ENCODE measurements at regions not wholly inside any gene's neighbourhood (a gene's known extent, or its start where the extent isn't known, plus 50 kb on each side); places are given as distances from the start of the nearest gene placed in this dataset.

DNA sequence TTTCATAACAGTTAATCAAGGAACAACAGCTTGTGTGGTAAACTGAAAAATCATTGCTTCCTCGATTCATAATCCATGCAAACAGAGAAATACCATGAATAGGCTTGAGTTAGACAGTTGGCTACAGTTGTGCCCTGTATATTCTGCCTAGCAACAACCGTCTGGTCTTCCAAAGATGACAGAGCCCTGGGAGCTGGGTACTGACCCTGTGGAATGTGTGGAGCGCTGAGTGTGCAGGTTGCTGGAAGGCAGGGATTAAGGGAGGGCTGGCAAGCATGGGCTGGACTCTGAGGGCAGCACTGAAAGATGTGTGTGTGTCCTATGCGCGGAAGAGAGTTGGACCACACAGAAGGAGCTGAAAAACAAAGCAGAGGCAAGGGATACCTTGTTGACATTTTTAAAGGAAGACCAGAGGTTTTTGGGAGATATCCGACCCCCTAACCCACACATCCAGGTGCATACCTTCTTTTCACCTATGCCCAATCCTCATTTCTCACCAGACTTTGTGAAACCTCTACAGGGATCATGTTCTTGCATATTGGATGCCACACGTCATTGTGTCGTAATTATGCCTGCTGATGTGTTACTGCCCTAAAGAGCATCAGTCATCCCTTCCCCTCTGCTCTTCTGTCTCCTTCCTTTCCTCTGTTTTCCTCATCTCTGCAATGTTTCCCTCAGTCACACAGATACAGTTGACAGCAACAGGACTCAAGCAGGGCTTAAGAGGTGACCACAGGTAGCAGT lies 58.2 kb upstream of the VGLL2 start:
- WGBS, 5 donors: 62 to 71% (median 64%) methylated on average over 8 of the region's 8 CpGs

DNA sequence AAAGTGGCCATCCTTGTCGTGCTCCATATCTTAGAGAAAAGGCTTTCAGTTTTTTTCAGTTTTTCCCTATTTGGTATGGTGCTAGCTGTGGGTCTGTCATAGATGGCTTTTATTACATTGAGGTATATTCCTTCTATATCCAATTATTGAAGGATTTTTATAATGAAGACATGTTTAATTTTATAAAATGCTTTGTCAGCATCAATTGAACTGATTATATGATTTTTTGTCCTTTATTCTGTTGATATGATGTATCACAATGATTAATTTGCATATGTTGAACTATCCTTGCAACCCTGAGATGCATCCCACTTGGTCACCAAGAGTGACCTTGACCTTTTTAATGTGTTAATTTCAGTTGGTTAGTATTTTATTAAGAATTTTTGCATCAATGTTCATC lies 55.1 kb upstream of the VGLL2 start:
- Histone ChIP-seq H3K36me3 (no peaks in the 10 kb centered on the region), H3K4me3 (no peak overlapping the region), H3K9me3 (peaks cover 0 to 5% (median 0%) of the 10 kb centered on the region in 8 donors), H3K4me1 (no peaks in the 10 kb centered on the region), H3K27me3 (replicated peaks in 1 of 7) (no peaks in the 10 kb centered on the region), H3K27ac (no peak overlapping the region)
- DNase-seq: no peak
- TF ChIP-seq POLR2A (IDR thresholded peaks at IDR 0.05) (no peak), POLR2AphosphoS5 (IDR thresholded peaks at IDR 0.05) (no peak)
- TF ChIP-seq, protein P1, sequence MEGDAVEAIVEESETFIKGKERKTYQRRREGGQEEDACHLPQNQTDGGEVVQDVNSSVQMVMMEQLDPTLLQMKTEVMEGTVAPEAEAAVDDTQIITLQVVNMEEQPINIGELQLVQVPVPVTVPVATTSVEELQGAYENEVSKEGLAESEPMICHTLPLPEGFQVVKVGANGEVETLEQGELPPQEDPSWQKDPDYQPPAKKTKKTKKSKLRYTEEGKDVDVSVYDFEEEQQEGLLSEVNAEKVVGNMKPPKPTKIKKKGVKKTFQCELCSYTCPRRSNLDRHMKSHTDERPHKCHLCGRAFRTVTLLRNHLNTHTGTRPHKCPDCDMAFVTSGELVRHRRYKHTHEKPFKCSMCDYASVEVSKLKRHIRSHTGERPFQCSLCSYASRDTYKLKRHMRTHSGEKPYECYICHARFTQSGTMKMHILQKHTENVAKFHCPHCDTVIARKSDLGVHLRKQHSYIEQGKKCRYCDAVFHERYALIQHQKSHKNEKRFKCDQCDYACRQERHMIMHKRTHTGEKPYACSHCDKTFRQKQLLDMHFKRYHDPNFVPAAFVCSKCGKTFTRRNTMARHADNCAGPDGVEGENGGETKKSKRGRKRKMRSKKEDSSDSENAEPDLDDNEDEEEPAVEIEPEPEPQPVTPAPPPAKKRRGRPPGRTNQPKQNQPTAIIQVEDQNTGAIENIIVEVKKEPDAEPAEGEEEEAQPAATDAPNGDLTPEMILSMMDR (IDR thresholded peaks at IDR 0.05 in 8 of 11, conservative IDR thresholded peaks at IDR 0.05 in 3 of 11): no peak
- WGBS, 5 donors: 59 to 88% (median 76%) methylated on average over 1 of the region's 1 CpG
- intact Hi-C loops (cut with DNase I; ENCODE audit: low total_unique reads): no loop called here

More for the DNA sequence above, 58.2 kb upstream of the VGLL2 start:
- Histone ChIP-seq H3K9me3 (peaks cover 0 to 5% (median 0%) of the 10 kb centered on the region in 8 donors), H3K4me1 (no peaks in the 10 kb centered on the region), H3K36me3 (no peaks in the 10 kb centered on the region), H3K27me3 (replicated peaks in 1 of 7) (no peaks in the 10 kb centered on the region), H3K27ac (no peak overlapping the region), H3K4me3 (no peak overlapping the region)
- TF ChIP-seq POLR2AphosphoS5 (IDR thresholded peaks at IDR 0.05) (no peak), POLR2A (IDR thresholded peaks at IDR 0.05) (no peak)
- TF ChIP-seq, protein P1 (IDR thresholded peaks at IDR 0.05 in 8 of 11, conservative IDR thresholded peaks at IDR 0.05 in 3 of 11): no peak
- intact Hi-C loops (cut with DNase I; ENCODE audit: low total_unique reads): no loop called here
- no peak for DNase-seq

DNA sequence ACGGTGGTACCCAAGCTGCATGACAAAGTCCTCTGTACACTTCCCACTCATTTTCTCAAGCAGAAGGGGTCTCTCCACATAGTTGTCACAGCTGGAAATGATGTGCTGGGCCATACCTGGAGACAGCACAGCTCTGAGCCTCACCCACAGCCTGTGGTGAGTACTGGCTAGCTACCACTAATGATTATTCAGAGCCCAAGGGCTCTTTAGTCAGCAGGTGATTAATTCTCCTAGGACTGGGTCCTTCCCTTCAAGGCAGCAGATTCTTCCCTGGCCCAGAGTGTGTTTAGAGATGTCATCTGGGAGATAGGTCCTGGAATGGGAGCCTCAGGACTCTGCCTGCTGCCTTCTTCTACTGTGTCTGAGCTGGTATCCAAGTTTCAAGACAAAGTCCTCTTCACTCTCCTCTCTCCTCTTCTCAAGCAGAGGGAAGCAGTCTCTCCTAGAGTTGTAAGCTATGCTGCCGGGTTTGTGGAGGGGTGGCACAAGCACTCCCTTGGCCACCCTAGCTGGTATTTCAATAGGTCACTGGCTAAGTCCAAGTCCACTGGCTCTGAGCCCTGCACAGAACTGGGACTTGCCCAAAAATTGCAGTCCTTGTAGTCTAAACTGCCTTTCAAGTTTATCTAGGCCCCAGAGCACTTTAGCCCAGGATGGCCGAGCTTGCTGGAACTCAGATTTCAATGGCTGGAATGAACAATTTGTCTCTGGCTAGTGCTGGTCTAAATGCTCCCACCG lies 49.8 kb upstream of the VGLL2 start:
- TF ChIP-seq POLR2A (IDR thresholded peaks at IDR 0.05) (no peak), POLR2AphosphoS5 (IDR thresholded peaks at IDR 0.05) (no peak)
- TF ChIP-seq, protein P1 (IDR thresholded peaks at IDR 0.05 in 8 of 11, conservative IDR thresholded peaks at IDR 0.05 in 3 of 11): no peak
- H3K4me1 ChIP-seq: no peaks in the 10 kb centered on the region
- no peak for DNase-seq
- WGBS, 5 donors: 51 to 84% (median 75%) methylated on average over 2 to 4 of the region's 4 CpGs
- H3K36me3 ChIP-seq: no peaks in the 10 kb centered on the region
- H3K27ac ChIP-seq: no peak overlapping the region
- intact Hi-C loops (cut with DNase I; ENCODE audit: low total_unique reads): no loop called here
- H3K27me3 ChIP-seq (replicated peaks in 1 of 7): no peaks in the 10 kb centered on the region
- no peak overlapping the region for H3K4me3 ChIP-seq
- H3K9me3 ChIP-seq: peaks cover 0 to 5% (median 0%) of the 10 kb centered on the region in 8 donors

Small RNA genes in the stretch of these regions (small RNA-seq; reads per million reads assigned to genes)
- gene RNA5SP214: 31.3 to 76.2 (median 57.0) reads per million in 4 donors
- gene RPS29P13: 0 reads per million in 4 donors
